Panc1 (cell line): ENCODE measurements at regions not wholly inside any gene's neighbourhood (a gene's known extent, or its start where the extent isn't known, plus 50 kb on each side); places are given as distances from the start of the nearest gene placed in this dataset.

ENCODE experiments used
- CTCF ChIP-seq: fragments of 450-650 bp; IDR thresholded peaks from 2 replicates; pipeline ENCODE4 v1.5.1; 2017; ENCODE audit warnings: mild to moderate bottlenecking
- POLR2AphosphoS5 ChIP-seq: IDR thresholded peaks from 2 replicates; pipeline ENCODE4 v1.6.1; 2012; ENCODE audit warnings: mild to moderate bottlenecking, low read depth, low read length, moderate library complexity
- REST ChIP-seq, 2 experiments: IDR thresholded peaks; 2 replicates each; pipeline ENCODE4 v1.6.1; 2011 to 2012; ENCODE audit warnings: low read depth in 2 of 2, control low read depth in 1 of 2, low read length in 1 of 2, mild to moderate bottlenecking in 1 of 2, moderate library complexity in 1 of 2; ENCODE audit not compliant: insufficient read depth in 1 of 2
- SIN3A ChIP-seq: IDR thresholded peaks from 2 replicates; pipeline ENCODE4 v1.6.1; 2012; ENCODE audit warnings: low read depth, mild to moderate bottlenecking, low read length, moderate library complexity, borderline replicate concordance; ENCODE audit not compliant: insufficient read depth
- TCF7L2 ChIP-seq: IDR thresholded peaks from 2 replicates; pipeline ENCODE4 v1.6.1; 2011; ENCODE audit warnings: mild to moderate bottlenecking, low read depth, low read length, inconsistent platforms

GRCh38 chr2:132009177-132009873, 152.4 kb downstream of the ANKRD30BL start:
- TF ChIP-seq CTCF (no peak), TCF7L2 (no peak), POLR2AphosphoS5 (no peak), SIN3A (no peak), REST (IDR thresholded peaks at IDR 0.05; ENCODE audit: insufficient read depth in 1 of 2, low read depth in 2 of 2, low read length in 1 of 2) (no peak)
